K562 (cell line): ENCODE measurements at regions not wholly inside any gene's neighbourhood (a gene's known extent, or its start where the extent isn't known, plus 50 kb on each side); places are given as distances from the start of the nearest gene placed in this dataset.

Experiments
- ATAC-seq: fragments of 200-7000 bp; cut with Tn5 transposase; 3 replicates; pipeline ENCODE4 v1.9.1; 2020; ENCODE audit warnings: moderate library complexity
- BruUV-seq: library from RNA; stranded (reverse); fragments of 400-500 nt; replicated peaks from 2 replicates; lab custom pipeline; 2021; lab: Mats Ljungman, UMichigan
- CTCF ChIA-PET: fragments of 300-600 bp; formaldehyde crosslinking; extraction: SDS; loops from one replicate; lab custom pipeline; 2021; ENCODE audit warnings: low intra/inter-chr PET ratio; lab: Yijun Ruan, JAX
- POLR2A ChIA-PET: fragments of 300-600, 350-650 bp; sonication (Branson Sonifier 250); formaldehyde crosslinking; extraction: SDS; loops from one replicate; lab custom pipeline; 2021; ENCODE audit warnings: antibody characterized with exemption, inconsistent platforms; lab: Yijun Ruan, JAX
- DNase-seq, 4 experiments: peaks; one replicate each; pipeline versions ENCODE4 v3.0.0 to v3.0.0-alpha.2; 2011 to 2018; ENCODE audit warnings: low spot score in 3 of 4, mixed read lengths in 3 of 4; ENCODE audit errors: extremely low read depth in 1 of 4
- FAIRE-seq: peaks from 2 replicates; lab custom pipeline; 2011; peaks lifted over from hg19 to GRCh38; lab: Jason Lieb, UNC
- H2AFZ ChIP-seq: 2 replicates; pipeline ENCODE4 v1.6.0; 2011; ENCODE audit warnings: low read depth, low read length, control low read depth, inconsistent platforms
- H3K27ac ChIP-seq: fragments of 200-600 bp; 3 replicates; pipeline ENCODE4 v1.8.0; 2011; ENCODE audit warnings: low read depth, mild to moderate bottlenecking, control low read depth, inconsistent platforms, low read length, moderate library complexity, mixed read lengths; ENCODE audit errors: extremely low read depth
- H3K27me3 ChIP-seq, 2 experiments: fragments of 300-600 bp in 1 of 2; 2 replicates in 1 of 2; 3 replicates in 1 of 2; pipeline versions ENCODE4 v1.6.0 to v1.8.0; 2011; ENCODE audit warnings: inconsistent platforms in 2 of 2, low read length in 2 of 2, mild to moderate bottlenecking in 1 of 2, mixed read lengths in 1 of 2, moderate library complexity in 1 of 2; ENCODE audit not compliant: control insufficient read depth in 2 of 2, insufficient read depth in 2 of 2
- H3K36me3 ChIP-seq: fragments of 300-600 bp; 3 replicates; pipeline ENCODE4 v1.8.0; 2011; ENCODE audit warnings: mild to moderate bottlenecking, low read length, inconsistent platforms; ENCODE audit not compliant: control insufficient read depth, insufficient read depth
- H3K4me1 ChIP-seq, 2 experiments: fragments of 200-600 bp in 1 of 2; replicated peaks in 1 of 2; 2 replicates in 1 of 2; 3 replicates in 1 of 2; pipeline versions ENCODE4 v1.5.1 to v1.8.0; 2011; ENCODE audit warnings: inconsistent platforms in 2 of 2, low read length in 2 of 2, mild to moderate bottlenecking in 1 of 2, mixed read lengths in 1 of 2, moderate library complexity in 1 of 2; ENCODE audit not compliant: control insufficient read depth in 2 of 2, insufficient read depth in 2 of 2
- H3K4me2 ChIP-seq: 2 replicates; pipeline ENCODE4 v1.6.1; 2011; ENCODE audit warnings: low read length, control low read depth, inconsistent platforms, mixed read lengths; ENCODE audit not compliant: insufficient read depth
- H3K4me3 ChIP-seq: fragments of 200-600 bp; sonication (generic), shearing (Covaris generic); 2 replicates; pipeline ENCODE4 v1.5.1; 2016; ENCODE audit warnings: control low read depth, inconsistent platforms
- H3K79me2 ChIP-seq: fragments of 200-600 bp; 3 replicates; pipeline ENCODE4 v1.8.0; 2011; ENCODE audit warnings: low read length, inconsistent platforms; ENCODE audit not compliant: control insufficient read depth, insufficient read depth
- H3K9ac ChIP-seq, 2 experiments: 2 replicates each; pipeline versions ENCODE4 v1.6.0 to v1.6.1; 2011; ENCODE audit warnings: low read depth in 2 of 2, low read length in 2 of 2, control low read depth in 1 of 2, inconsistent platforms in 1 of 2, mild to moderate bottlenecking in 1 of 2, mixed read lengths in 1 of 2; ENCODE audit not compliant: insufficient read depth in 1 of 2
- H3K9me1 ChIP-seq: one replicate; pipeline ENCODE4 v1.6.0; 2011; ENCODE audit warnings: inconsistent platforms, mild to moderate bottlenecking, low read length, moderate library complexity; ENCODE audit not compliant: control insufficient read depth, insufficient read depth
- H3K9me3 ChIP-seq: replicated peaks from 2 replicates; pipeline ENCODE4 v1.5.1; 2011; ENCODE audit warnings: low read depth, low read length, inconsistent platforms; ENCODE audit not compliant: control insufficient read depth, insufficient read depth
- H4K20me1 ChIP-seq: replicated peaks from 2 replicates; pipeline ENCODE4 v1.6.1; 2011; ENCODE audit warnings: low read length, inconsistent platforms, mixed read lengths; ENCODE audit not compliant: control insufficient read depth, insufficient read depth
- DACH1 ChIP-seq: fragments of 450-650 bp; IDR thresholded peaks from 2 replicates; pipeline ENCODE4 v1.6.1; 2018; ENCODE audit not compliant: partially characterized antibody
- FOXJ3 ChIP-seq: sonication (generic); formaldehyde crosslinking; IDR thresholded peaks from 2 replicates; pipeline ENCODE4 v1.4.0; 2020; ENCODE audit warnings: mild to moderate bottlenecking, missing genetic modification reagents
- HIVEP1 ChIP-seq: fragments of 250-450 bp; sonication (Bioruptor Pico); IDR thresholded peaks from 2 replicates; pipeline ENCODE4 v1.4.0; 2020; ENCODE audit warnings: mild to moderate bottlenecking
- PCBP1 ChIP-seq: fragments of 200-400 bp; formaldehyde crosslinking; IDR thresholded peaks from 2 replicates; pipeline ENCODE4 v1.6.1; 2018; ENCODE audit warnings: mild to moderate bottlenecking, low read depth, low read length; ENCODE audit not compliant: poor library complexity, severe bottlenecking
- SREBF2 ChIP-seq: sonication (generic); formaldehyde crosslinking; IDR thresholded peaks from 2 replicates; pipeline ENCODE4 v1.4.0; 2020; ENCODE audit warnings: mild to moderate bottlenecking, missing genetic modification reagents
- ZBTB1 ChIP-seq: sonication (generic); formaldehyde crosslinking; IDR thresholded peaks from 2 replicates; pipeline ENCODE4 v1.8.1; 2023; ENCODE audit warnings: missing genetic modification reagents, low read depth, mild to moderate bottlenecking, borderline replicate concordance
- ZNF518B ChIP-seq: fragments of 250-450 bp; sonication (Bioruptor Pico); IDR thresholded peaks from 2 replicates; pipeline ENCODE4 v1.5.0; 2021; ENCODE audit warnings: mild to moderate bottlenecking, moderate library complexity
- WGBS: fragments of 100-300 bp; shearing (Covaris generic); methylation state at CpG from one replicate; pipeline ENCODE4 v1.1.6; 2016; ENCODE audit warnings: low coverage, mixed read lengths; ENCODE audit not compliant: insufficient coverage; ENCODE audit errors: missing lambda C conversion rate; 5-methylcytosine and 5-hydroxymethylcytosine counted together
- in situ Hi-C: fragments of 300-500 bp; cut with MboI; formaldehyde crosslinking; loops from 4 replicates; pipeline ENCODE4 v1.15.0; 2018; ENCODE audit warnings: inconsistent platforms, mixed read lengths
- intact Hi-C: fragments of 100-400 bp; cut with micrococcal nuclease; formaldehyde crosslinking; loops from 2 replicates; pipeline ENCODE4 v1.14.2; 2022

GRCh38 chr3:34066328-34066727 is 267.9 kb downstream of the PDCD6IP start:
- ChIA-PET POLR2A (no interaction called here), CTCF (no interaction called here)
- TF ChIP-seq ZBTB1, result no peak
- TF ChIP-seq HIVEP1 (CRISPR knock-in tag), result no peak
- no peak for TF ChIP-seq FOXJ3 (CRISPR knock-in tag)
- TF ChIP-seq DACH1, result no peak
- TF ChIP-seq PCBP1, result no peak
- TF ChIP-seq ZNF518B (CRISPR knock-in tag), result no peak
- TF ChIP-seq SREBF2 (CRISPR knock-in tag), result no peak
- no TSS peak for BruUV-seq
- in situ Hi-C loops (no loop called here), intact Hi-C loops (no loop called here)
- no peak for FAIRE-seq
- no peaks in the 10 kb centered on the region for H3K4me1 ChIP-seq
- no peak for DNase-seq
- no peaks in the 10 kb centered on the region for H3K9me1 ChIP-seq
- no peaks in the 10 kb centered on the region for H3K79me2 ChIP-seq
- no peak overlapping the region for H3K9ac ChIP-seq
- H3K9me3 ChIP-seq, result no peaks in the 10 kb centered on the region
- 0% methylated on average over 2 of the region's 2 CpGs for WGBS
- no peaks in the 10 kb centered on the region for H3K36me3 ChIP-seq
- H2AFZ ChIP-seq, result no peak overlapping the region
- H3K27ac ChIP-seq, result no peak overlapping the region
- no peak for ATAC-seq
- 0 out of 2 replicates have a peak, but pooled peaks cover 3% of the 10 kb centered on the region for H4K20me1 ChIP-seq
- no peak overlapping the region for H3K4me3 ChIP-seq
- no peak overlapping the region for H3K4me2 ChIP-seq
- H3K27me3 ChIP-seq, result peaks cover 3% of the 10 kb centered on the region in 2 experiments; a peak in 1 of 5 replicates
